Kidney (tissue), 13 donors: ENCODE measurements at regions not wholly inside any gene's neighbourhood (a gene's known extent, or its start where the extent isn't known, plus 50 kb on each side); places are given as distances from the start of the nearest gene placed in this dataset.

Source experiments
- DNase-seq, 5 donors: peaks; one replicate each; pipeline ENCODE4 v3.0.0-alpha.2; 2013 to 2020
- FAIRE-seq: peaks from 2 replicates; lab custom pipeline; 2012; peaks lifted over from hg19 to GRCh38; lab: Jason Lieb, UNC
- H3K27ac ChIP-seq, 2 donors: one replicate each; pipeline ENCODE4 v1.7.0; 2013; ENCODE audit warnings: low read depth in 2 of 2, low read length in 2 of 2, inconsistent platforms in 1 of 2
- H3K27me3 ChIP-seq: one replicate; pipeline ENCODE4 v1.7.1; 2013; ENCODE audit warnings: low read length, inconsistent platforms; ENCODE audit not compliant: control insufficient read depth, insufficient read depth
- H3K36me3 ChIP-seq, 3 donors: one replicate each; pipeline versions ENCODE4 v1.7.0 to v1.7.1; 2013; ENCODE audit warnings: low read length in 3 of 3, control low read depth in 1 of 3, inconsistent platforms in 1 of 3; ENCODE audit not compliant: insufficient read depth in 3 of 3, control insufficient read depth in 2 of 3
- H3K4me1 ChIP-seq, 3 donors: one replicate each; pipeline versions ENCODE4 v1.7.0 to v1.7.1; 2013; ENCODE audit warnings: low read length in 3 of 3, inconsistent platforms in 1 of 3, low read depth in 1 of 3; ENCODE audit not compliant: control insufficient read depth in 2 of 3, insufficient read depth in 2 of 3
- H3K4me3 ChIP-seq, 3 donors: one replicate each; pipeline versions ENCODE4 v1.7.0 to v1.8.1; 2013; ENCODE audit warnings: low read length in 3 of 3, control low read depth in 1 of 3, inconsistent platforms in 1 of 3
- H3K9ac ChIP-seq, 3 donors: one replicate each; pipeline versions ENCODE4 v1.7.0 to v1.7.1; 2013; ENCODE audit warnings: low read length in 3 of 3, control low read depth in 1 of 3, inconsistent platforms in 1 of 3
- H3K9me3 ChIP-seq, 3 donors: one replicate each; pipeline versions ENCODE4 v1.7.0 to v1.7.1; 2013; ENCODE audit warnings: low read length in 3 of 3, control low read depth in 1 of 3, inconsistent platforms in 1 of 3; ENCODE audit not compliant: control insufficient read depth in 2 of 3, insufficient read depth in 1 of 3
- intact Hi-C: fragments of 100-400 bp; cut with DNase I; formaldehyde crosslinking; loops from one replicate; pipeline ENCODE4 v1.11.1; 2022
- TF ChIP-seq, protein P1 (sequence below): IDR thresholded peaks from 3 replicates; pipeline ENCODE4 v1.5.1; 2012; ENCODE audit warnings: mild to moderate bottlenecking, moderate library complexity, borderline replicate concordance; ENCODE audit not compliant: insufficient read depth; ENCODE audit errors: extremely low read depth
- donor health status: control.
- donor health status: control.
- donor health status: control.
- donor health status: control.
- donor health status: control.
- donor health status: DM: yes; HTN: yes; CAD: no.
- donor health status: Normal renal cell carcinoma (clear cell type).

DNA sequence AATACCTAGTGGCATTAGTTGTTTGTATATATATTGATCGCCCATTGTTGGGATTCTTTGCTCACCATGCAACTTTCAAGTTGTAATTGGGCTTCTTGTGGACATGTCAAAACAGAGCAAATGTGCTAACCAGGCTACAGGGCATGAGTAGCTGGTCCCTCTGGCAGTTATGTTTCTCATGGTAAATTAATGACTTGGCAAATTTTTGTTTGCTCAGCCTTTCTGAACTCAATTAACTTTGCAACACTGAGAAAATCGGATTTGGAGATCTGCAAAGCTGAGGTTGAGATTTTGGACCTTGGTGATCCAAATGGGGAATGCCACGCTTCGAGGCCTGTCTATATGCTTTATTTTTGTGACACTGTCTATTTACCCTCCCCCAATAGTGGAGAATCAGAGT, 138.5 kb upstream of the PIRT start:
- H3K4me1 ChIP-seq: no peaks in the 10 kb centered on the region
- no peaks in the 10 kb centered on the region for H3K36me3 ChIP-seq
- no peak overlapping the region for H3K9ac ChIP-seq
- DNase-seq (no peak), FAIRE-seq (no peak)
- TF ChIP-seq, protein P1, sequence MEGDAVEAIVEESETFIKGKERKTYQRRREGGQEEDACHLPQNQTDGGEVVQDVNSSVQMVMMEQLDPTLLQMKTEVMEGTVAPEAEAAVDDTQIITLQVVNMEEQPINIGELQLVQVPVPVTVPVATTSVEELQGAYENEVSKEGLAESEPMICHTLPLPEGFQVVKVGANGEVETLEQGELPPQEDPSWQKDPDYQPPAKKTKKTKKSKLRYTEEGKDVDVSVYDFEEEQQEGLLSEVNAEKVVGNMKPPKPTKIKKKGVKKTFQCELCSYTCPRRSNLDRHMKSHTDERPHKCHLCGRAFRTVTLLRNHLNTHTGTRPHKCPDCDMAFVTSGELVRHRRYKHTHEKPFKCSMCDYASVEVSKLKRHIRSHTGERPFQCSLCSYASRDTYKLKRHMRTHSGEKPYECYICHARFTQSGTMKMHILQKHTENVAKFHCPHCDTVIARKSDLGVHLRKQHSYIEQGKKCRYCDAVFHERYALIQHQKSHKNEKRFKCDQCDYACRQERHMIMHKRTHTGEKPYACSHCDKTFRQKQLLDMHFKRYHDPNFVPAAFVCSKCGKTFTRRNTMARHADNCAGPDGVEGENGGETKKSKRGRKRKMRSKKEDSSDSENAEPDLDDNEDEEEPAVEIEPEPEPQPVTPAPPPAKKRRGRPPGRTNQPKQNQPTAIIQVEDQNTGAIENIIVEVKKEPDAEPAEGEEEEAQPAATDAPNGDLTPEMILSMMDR: no peak
- H3K4me3 ChIP-seq: no peak overlapping the region
- H3K27ac ChIP-seq: no peak overlapping the region
- H3K9me3 ChIP-seq: no peaks in the 10 kb centered on the region
- no peaks in the 10 kb centered on the region for H3K27me3 ChIP-seq
- intact Hi-C loops: no loop called here

DNA sequence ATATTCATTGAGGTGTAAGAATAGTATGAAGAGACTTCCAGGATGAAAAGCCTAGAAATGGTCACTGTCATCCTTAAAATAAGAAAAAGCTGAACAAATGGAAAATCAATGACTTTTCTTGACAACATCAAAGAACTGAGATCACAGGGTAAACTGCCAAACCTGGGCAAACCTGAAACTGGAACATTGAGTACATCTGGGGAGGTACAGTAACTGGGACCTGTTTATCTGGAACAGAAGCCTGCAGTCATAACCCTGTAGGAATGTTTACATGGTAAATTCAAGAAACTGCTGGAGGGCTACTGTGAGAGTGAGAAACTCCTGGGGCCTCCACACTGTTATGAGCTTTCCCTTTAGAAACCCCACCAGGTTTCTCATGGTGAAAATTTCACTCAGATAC, 130.1 kb upstream of the PIRT start:
- Histone ChIP-seq H3K27me3 (no peaks in the 10 kb centered on the region), H3K9ac (no peak overlapping the region), H3K9me3 (peaks cover 0 to 2% (median 0%) of the 10 kb centered on the region in 3 donors), H3K4me1 (no peaks in the 10 kb centered on the region), H3K36me3 (no peaks in the 10 kb centered on the region), H3K27ac (no peak overlapping the region), H3K4me3 (no peak overlapping the region)
- DNase-seq (no peak), FAIRE-seq (no peak)
- intact Hi-C loops: no loop called here
- TF ChIP-seq, protein P1: no peak

DNA sequence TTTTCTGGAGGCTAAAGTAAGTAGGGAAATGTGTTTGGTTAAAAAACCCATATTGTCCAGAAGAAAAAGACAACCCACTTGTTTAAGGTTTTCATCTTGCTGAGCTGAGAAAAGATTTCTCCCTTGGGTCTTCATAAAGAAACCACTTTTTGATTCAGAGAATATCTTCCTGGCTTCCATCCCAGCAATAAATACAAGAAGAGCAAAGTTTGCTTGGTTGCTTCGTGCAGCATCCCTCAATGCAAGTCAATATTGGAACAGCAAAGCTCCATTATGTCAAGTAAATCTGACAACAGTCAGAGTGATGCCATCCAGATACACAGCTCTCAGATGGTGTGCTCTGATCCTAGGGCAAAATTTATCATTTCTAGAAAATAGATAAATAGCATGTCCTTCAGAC, 118.9 kb upstream of the PIRT start:
- no peak overlapping the region for H3K4me3 ChIP-seq

More for the DNA sequence above, 118.9 kb upstream of the PIRT start:
- Histone ChIP-seq H3K27ac (no peak overlapping the region), H3K27me3 (no peaks in the 10 kb centered on the region), H3K36me3 (no peaks in the 10 kb centered on the region), H3K4me1 (no peaks in the 10 kb centered on the region), H3K9me3 (no peaks in the 10 kb centered on the region), H3K9ac (no peak overlapping the region)
- TF ChIP-seq, protein P1: no peak
- FAIRE-seq (no peak), DNase-seq (no peak)
- intact Hi-C loops: no loop called here
